HepG2 (cell line): ENCODE measurements at regions not wholly inside any gene's neighbourhood (a gene's known extent, or its start where the extent isn't known, plus 50 kb on each side); places are given as distances from the start of the nearest gene placed in this dataset.

Source experiments
- ATAC-seq: fragments of 200-7000 bp; cut with Tn5 transposase; 3 replicates; pipeline ENCODE4 v1.9.1; 2020; ENCODE audit warnings: mild to moderate bottlenecking, moderate library complexity
- BruUV-seq: library from RNA; stranded (reverse); fragments of 400-500 nt; replicated peaks from 2 replicates; lab custom pipeline; 2021; lab: Mats Ljungman, UMichigan
- CTCF ChIA-PET: fragments of 300-600 bp; formaldehyde crosslinking; extraction: SDS; loops from one replicate; lab custom pipeline; 2021; ENCODE audit warnings: low total read pairs, inconsistent platforms, low intra/inter-chr PET ratio; lab: Yijun Ruan, JAX
- POLR2A ChIA-PET: fragments of 350-600 bp; sonication (Branson Sonifier 250); formaldehyde crosslinking; loops from one replicate; lab custom pipeline; 2020; ENCODE audit warnings: antibody characterized with exemption, inconsistent platforms; lab: Yijun Ruan, JAX
- DNase-seq: peaks from one replicate; pipeline ENCODE4 v3.0.0-alpha.2; 2015; ENCODE audit warnings: low spot score
- FAIRE-seq: peaks from 3 replicates; lab custom pipeline; 2011; peaks lifted over from hg19 to GRCh38; lab: Jason Lieb, UNC
- H2AFZ ChIP-seq: one replicate; pipeline ENCODE4 v1.6.1; 2011; ENCODE audit warnings: low read length, inconsistent platforms
- H3K27ac ChIP-seq: fragments of 300-600 bp; 3 replicates; pipeline ENCODE4 v1.8.0; 2011; ENCODE audit warnings: mixed run types, mild to moderate bottlenecking, mixed read lengths, low read length, inconsistent platforms; ENCODE audit not compliant: insufficient read depth; ENCODE audit errors: extremely low read length
- H3K27me3 ChIP-seq, 2 experiments: fragments of 200-600 bp in 1 of 2; 2 replicates in 1 of 2; 3 replicates in 1 of 2; pipeline versions ENCODE4 v1.6.0 to v1.8.0; 2011; ENCODE audit warnings: low read length in 2 of 2, mild to moderate bottlenecking in 2 of 2, moderate library complexity in 2 of 2, inconsistent platforms in 1 of 2; ENCODE audit not compliant: insufficient read depth in 2 of 2, control insufficient read depth in 1 of 2
- H3K36me3 ChIP-seq, 2 experiments: fragments of 200-600 bp in 1 of 2; replicated peaks in 1 of 2; 2 replicates in 1 of 2; 3 replicates in 1 of 2; pipeline versions ENCODE4 v1.5.1 to v1.8.0; 2011; ENCODE audit warnings: low read length in 2 of 2, inconsistent platforms in 1 of 2; ENCODE audit not compliant: insufficient read depth in 2 of 2, control insufficient read depth in 1 of 2
- H3K4me1 ChIP-seq: 2 replicates; pipeline ENCODE4 v1.5.1; 2012; ENCODE audit warnings: low read length, inconsistent platforms; ENCODE audit not compliant: insufficient read depth
- H3K4me2 ChIP-seq: 2 replicates; pipeline ENCODE4 v1.6.0; 2011; ENCODE audit warnings: low read depth, low read length, inconsistent platforms
- H3K4me3 ChIP-seq, 3 experiments: fragments of 200-600 bp in 1 of 3; sonication (generic), shearing (Covaris generic) in 1 of 3; replicated peaks in 1 of 3; 2 replicates each; pipeline ENCODE4 v1.5.1; 2011 to 2016; ENCODE audit warnings: low read length in 3 of 3, inconsistent platforms in 2 of 3, low read depth in 2 of 3, mild to moderate bottlenecking in 2 of 3, control low read depth in 1 of 3, mixed read lengths in 1 of 3; ENCODE audit not compliant: insufficient read depth in 1 of 3
- H3K79me2 ChIP-seq: one replicate; pipeline ENCODE4 v1.6.1; 2011; ENCODE audit warnings: low read length, inconsistent platforms; ENCODE audit not compliant: insufficient read depth
- H3K9ac ChIP-seq: 2 replicates; pipeline ENCODE4 v1.6.0; 2011; ENCODE audit warnings: mild to moderate bottlenecking, low read depth, low read length, inconsistent platforms; ENCODE audit not compliant: insufficient read depth
- H3K9me3 ChIP-seq: 2 replicates; pipeline ENCODE4 v1.5.1; 2012; ENCODE audit warnings: mild to moderate bottlenecking, low read length
- H4K20me1 ChIP-seq: 2 replicates; pipeline ENCODE4 v1.6.0; 2011; ENCODE audit warnings: inconsistent platforms, mild to moderate bottlenecking, low read length, moderate library complexity; ENCODE audit not compliant: insufficient read depth
- ARID2 ChIP-seq: sonication (generic); formaldehyde crosslinking; IDR thresholded peaks from 2 replicates; pipeline ENCODE4 v1.8.1; 2022; ENCODE audit warnings: mild to moderate bottlenecking, missing genetic modification reagents, borderline replicate concordance
- ISX ChIP-seq: sonication (generic); formaldehyde crosslinking; conservative IDR thresholded peaks from 2 replicates; pipeline ENCODE4 v1.5.0; 2020; ENCODE audit warnings: missing genetic modification reagents
- MIER2 ChIP-seq: IDR thresholded peaks from 2 replicates; pipeline ENCODE4 v1.6.1; 2016; ENCODE audit warnings: missing biosample characterization, missing genetic modification reagents
- ONECUT2 ChIP-seq: sonication (generic); formaldehyde crosslinking; IDR thresholded peaks from 2 replicates; pipeline ENCODE4 v1.4.0; 2020; ENCODE audit warnings: missing genetic modification reagents
- REST ChIP-seq, 2 experiments: IDR thresholded peaks; 2 replicates each; pipeline ENCODE4 v1.6.1; 2011 to 2012; ENCODE audit warnings: low read length in 2 of 2, borderline replicate concordance in 1 of 2, low read depth in 1 of 2, mild to moderate bottlenecking in 1 of 2, moderate library complexity in 1 of 2
- ZC3H4 ChIP-seq: sonication (generic); formaldehyde crosslinking; IDR thresholded peaks from 2 replicates; pipeline ENCODE4 v1.4.0; 2020; ENCODE audit warnings: missing genetic modification reagents, borderline replicate concordance
- ZNF354B ChIP-seq: sonication (generic); formaldehyde crosslinking; IDR thresholded peaks from 2 replicates; pipeline ENCODE4 v1.8.0; 2022; ENCODE audit warnings: mild to moderate bottlenecking, missing genetic modification reagents
- in situ Hi-C: cut with HindIII; loops from 2 replicates; pipeline ENCODE4 v1.10.0; 2017; ENCODE audit warnings: low pct_unique_long_range_greater_than_20kb; ENCODE audit not compliant: extremely low pct_ligation_motif_present
- intact Hi-C: fragments of 100-400 bp; cut with micrococcal nuclease; formaldehyde crosslinking; loops from one replicate; pipeline ENCODE4 v1.10.0; 2022; ENCODE audit not compliant: unreplicated experiment

GRCh38 chr1:194568610-194569009, 1382.2 kb upstream of the B3GALT2 start:
- POLR2A ChIA-PET: no interaction called here
- H3K4me3 ChIP-seq: no peak overlapping the region
- ATAC-seq: no peak
- intact Hi-C loops (no loop called here), in situ Hi-C loops (no loop called here)
- DNase-seq: no peak
- H3K4me1 ChIP-seq: no peaks in the 10 kb centered on the region
- TF ChIP-seq ONECUT2 (CRISPR knock-in tag) (no peak), REST (IDR thresholded peaks at IDR 0.05; ENCODE audit: borderline replicate concordance in 1 of 2, low read depth in 1 of 2, low read length in 2 of 2) (peak; percentile 16 to 89), MIER2 (CRISPR knock-in tag) (peak; percentile 58; the same call in 1 of the 2 replicates), ISX (no peak)
- no peaks in the 10 kb centered on the region for H4K20me1 ChIP-seq
- H3K27me3 ChIP-seq: no peaks in the 10 kb centered on the region
- no peak overlapping the region for H2AFZ ChIP-seq
- CTCF ChIA-PET: no interaction called here
- H3K36me3 ChIP-seq: no peaks in the 10 kb centered on the region
- no peaks in the 10 kb centered on the region for H3K79me2 ChIP-seq
- no peak overlapping the region for H3K9ac ChIP-seq
- no peak overlapping the region for H3K27ac ChIP-seq
- BruUV-seq: no TSS peak
- H3K4me2 ChIP-seq: no peak overlapping the region
- no peaks in the 10 kb centered on the region for H3K9me3 ChIP-seq
- FAIRE-seq: no peak

GRCh38 chr1:194548071-194548470, 1361.7 kb upstream of the B3GALT2 start:
- ChIA-PET POLR2A (no interaction called here), CTCF (no interaction called here)
- Histone ChIP-seq H3K27ac (no peak overlapping the region), H3K79me2 (no peaks in the 10 kb centered on the region), H3K36me3 (no peaks in the 10 kb centered on the region), H2AFZ (no peak overlapping the region), H3K27me3 (no peaks in the 10 kb centered on the region), H3K4me2 (no peak overlapping the region), H3K4me3 (no peak overlapping the region), H3K9me3 (no peaks in the 10 kb centered on the region), H4K20me1 (no peaks in the 10 kb centered on the region), H3K9ac (no peak overlapping the region), H3K4me1 (no peaks in the 10 kb centered on the region)
- in situ Hi-C loops (no loop called here), intact Hi-C loops (no loop called here)
- no TSS peak for BruUV-seq
- TF ChIP-seq ZC3H4: no peak
- TF ChIP-seq ZNF354B (CRISPR knock-in tag): no peak
- no peak for TF ChIP-seq ARID2 (CRISPR knock-in tag)
- DNase-seq: no peak
- no peak for FAIRE-seq
- ATAC-seq: no peak
